ENCODE measurements at regions not wholly inside any gene's neighbourhood (a gene's known extent, or its start where the extent isn't known, plus 50 kb on each side); places are given as distances from the start of the nearest gene placed in this dataset.

DNA sequence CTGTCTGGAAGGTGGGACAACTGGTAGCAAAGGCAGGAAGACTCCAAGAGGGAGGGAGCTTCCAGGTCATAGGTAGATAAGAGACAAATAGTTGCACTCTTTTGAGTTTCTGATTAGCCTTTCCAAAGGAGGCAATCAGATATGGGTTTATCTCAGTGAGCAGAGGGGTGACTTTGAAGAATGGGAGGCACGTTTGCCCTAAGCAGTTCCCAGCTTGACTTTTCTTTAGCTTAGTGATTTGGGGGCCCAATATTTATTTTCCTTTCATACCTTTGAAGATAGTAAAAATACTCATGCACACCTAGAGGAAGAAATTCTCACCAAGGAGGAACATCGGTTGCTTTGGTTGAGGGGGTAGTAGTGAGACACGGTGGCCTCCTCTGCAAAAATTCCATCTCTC is 212.1 kb upstream of the SVIL start:
- TF ChIP-seq, protein P1, sequence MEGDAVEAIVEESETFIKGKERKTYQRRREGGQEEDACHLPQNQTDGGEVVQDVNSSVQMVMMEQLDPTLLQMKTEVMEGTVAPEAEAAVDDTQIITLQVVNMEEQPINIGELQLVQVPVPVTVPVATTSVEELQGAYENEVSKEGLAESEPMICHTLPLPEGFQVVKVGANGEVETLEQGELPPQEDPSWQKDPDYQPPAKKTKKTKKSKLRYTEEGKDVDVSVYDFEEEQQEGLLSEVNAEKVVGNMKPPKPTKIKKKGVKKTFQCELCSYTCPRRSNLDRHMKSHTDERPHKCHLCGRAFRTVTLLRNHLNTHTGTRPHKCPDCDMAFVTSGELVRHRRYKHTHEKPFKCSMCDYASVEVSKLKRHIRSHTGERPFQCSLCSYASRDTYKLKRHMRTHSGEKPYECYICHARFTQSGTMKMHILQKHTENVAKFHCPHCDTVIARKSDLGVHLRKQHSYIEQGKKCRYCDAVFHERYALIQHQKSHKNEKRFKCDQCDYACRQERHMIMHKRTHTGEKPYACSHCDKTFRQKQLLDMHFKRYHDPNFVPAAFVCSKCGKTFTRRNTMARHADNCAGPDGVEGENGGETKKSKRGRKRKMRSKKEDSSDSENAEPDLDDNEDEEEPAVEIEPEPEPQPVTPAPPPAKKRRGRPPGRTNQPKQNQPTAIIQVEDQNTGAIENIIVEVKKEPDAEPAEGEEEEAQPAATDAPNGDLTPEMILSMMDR (IDR thresholded peaks at IDR 0.05 in 2 of 3, conservative IDR thresholded peaks at IDR 0.05 in 1 of 3; ENCODE audit: control insufficient read depth in 2 of 3, extremely low read depth in 1 of 3, insufficient read depth in 1 of 3, low read depth in 3 of 3, low read length in 3 of 3), result no peak
- no peak for TF ChIP-seq STAT3 (IDR thresholded peaks at IDR 0.05; ENCODE audit: low read depth, low read length)
